Kidney (tissue), 13 donors: ENCODE measurements at regions not wholly inside any gene's neighbourhood (a gene's known extent, or its start where the extent isn't known, plus 50 kb on each side); places are given as distances from the start of the nearest gene placed in this dataset.

ENCODE experiments used
- DNase-seq, 5 donors: peaks; one replicate each; pipeline ENCODE4 v3.0.0-alpha.2; 2013 to 2020
- FAIRE-seq: peaks from 2 replicates; lab custom pipeline; 2012; peaks lifted over from hg19 to GRCh38; lab: Jason Lieb, UNC
- H3K27ac ChIP-seq, 2 donors: one replicate each; pipeline ENCODE4 v1.7.0; 2013; ENCODE audit warnings: low read depth in 2 of 2, low read length in 2 of 2, inconsistent platforms in 1 of 2
- H3K27me3 ChIP-seq: one replicate; pipeline ENCODE4 v1.7.1; 2013; ENCODE audit warnings: low read length, inconsistent platforms; ENCODE audit not compliant: control insufficient read depth, insufficient read depth
- H3K36me3 ChIP-seq, 3 donors: one replicate each; pipeline versions ENCODE4 v1.7.0 to v1.7.1; 2013; ENCODE audit warnings: low read length in 3 of 3, control low read depth in 1 of 3, inconsistent platforms in 1 of 3; ENCODE audit not compliant: insufficient read depth in 3 of 3, control insufficient read depth in 2 of 3
- H3K4me1 ChIP-seq, 3 donors: one replicate each; pipeline versions ENCODE4 v1.7.0 to v1.7.1; 2013; ENCODE audit warnings: low read length in 3 of 3, inconsistent platforms in 1 of 3, low read depth in 1 of 3; ENCODE audit not compliant: control insufficient read depth in 2 of 3, insufficient read depth in 2 of 3
- H3K4me3 ChIP-seq, 3 donors: one replicate each; pipeline versions ENCODE4 v1.7.0 to v1.8.1; 2013; ENCODE audit warnings: low read length in 3 of 3, control low read depth in 1 of 3, inconsistent platforms in 1 of 3
- H3K9ac ChIP-seq, 3 donors: one replicate each; pipeline versions ENCODE4 v1.7.0 to v1.7.1; 2013; ENCODE audit warnings: low read length in 3 of 3, control low read depth in 1 of 3, inconsistent platforms in 1 of 3
- H3K9me3 ChIP-seq, 3 donors: one replicate each; pipeline versions ENCODE4 v1.7.0 to v1.7.1; 2013; ENCODE audit warnings: low read length in 3 of 3, control low read depth in 1 of 3, inconsistent platforms in 1 of 3; ENCODE audit not compliant: control insufficient read depth in 2 of 3, insufficient read depth in 1 of 3
- intact Hi-C: fragments of 100-400 bp; cut with DNase I; formaldehyde crosslinking; loops from one replicate; pipeline ENCODE4 v1.11.1; 2022
- TF ChIP-seq, protein P1 (sequence below): IDR thresholded peaks from 3 replicates; pipeline ENCODE4 v1.5.1; 2012; ENCODE audit warnings: mild to moderate bottlenecking, moderate library complexity, borderline replicate concordance; ENCODE audit not compliant: insufficient read depth; ENCODE audit errors: extremely low read depth
- donor health status: control.
- donor health status: control.
- donor health status: control.
- donor health status: control.
- donor health status: control.
- donor health status: DM: yes; HTN: yes; CAD: no.
- donor health status: Normal renal cell carcinoma (clear cell type).

DNA sequence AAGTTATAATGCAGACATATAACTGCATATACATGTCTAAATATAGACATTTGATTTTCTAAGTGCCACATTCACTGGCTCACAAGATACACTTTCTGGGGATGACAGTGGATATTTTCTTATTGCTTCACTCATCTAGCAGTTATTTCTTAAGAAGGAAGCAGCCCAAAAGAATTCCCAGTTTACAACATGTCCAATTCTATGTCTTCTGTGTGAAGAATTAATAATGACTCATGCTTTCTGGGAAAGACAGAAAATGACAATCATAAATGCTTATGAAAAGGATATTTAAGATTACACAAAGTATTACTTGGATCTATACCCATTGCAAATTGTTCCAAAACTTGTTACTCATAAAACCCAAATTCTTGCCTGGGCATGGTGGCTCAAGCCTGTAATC lies 543.4 kb downstream of the SUCLA2 start:
- no peaks in the 10 kb centered on the region for H3K9me3 ChIP-seq
- intact Hi-C loops: no loop called here
- no peak overlapping the region for H3K9ac ChIP-seq
- no peaks in the 10 kb centered on the region for H3K36me3 ChIP-seq
- H3K27me3 ChIP-seq: no peaks in the 10 kb centered on the region
- no peak overlapping the region for H3K4me3 ChIP-seq
- no peaks in the 10 kb centered on the region for H3K4me1 ChIP-seq
- FAIRE-seq (no peak), DNase-seq (no peak)
- H3K27ac ChIP-seq: no peak overlapping the region
- TF ChIP-seq, protein P1, sequence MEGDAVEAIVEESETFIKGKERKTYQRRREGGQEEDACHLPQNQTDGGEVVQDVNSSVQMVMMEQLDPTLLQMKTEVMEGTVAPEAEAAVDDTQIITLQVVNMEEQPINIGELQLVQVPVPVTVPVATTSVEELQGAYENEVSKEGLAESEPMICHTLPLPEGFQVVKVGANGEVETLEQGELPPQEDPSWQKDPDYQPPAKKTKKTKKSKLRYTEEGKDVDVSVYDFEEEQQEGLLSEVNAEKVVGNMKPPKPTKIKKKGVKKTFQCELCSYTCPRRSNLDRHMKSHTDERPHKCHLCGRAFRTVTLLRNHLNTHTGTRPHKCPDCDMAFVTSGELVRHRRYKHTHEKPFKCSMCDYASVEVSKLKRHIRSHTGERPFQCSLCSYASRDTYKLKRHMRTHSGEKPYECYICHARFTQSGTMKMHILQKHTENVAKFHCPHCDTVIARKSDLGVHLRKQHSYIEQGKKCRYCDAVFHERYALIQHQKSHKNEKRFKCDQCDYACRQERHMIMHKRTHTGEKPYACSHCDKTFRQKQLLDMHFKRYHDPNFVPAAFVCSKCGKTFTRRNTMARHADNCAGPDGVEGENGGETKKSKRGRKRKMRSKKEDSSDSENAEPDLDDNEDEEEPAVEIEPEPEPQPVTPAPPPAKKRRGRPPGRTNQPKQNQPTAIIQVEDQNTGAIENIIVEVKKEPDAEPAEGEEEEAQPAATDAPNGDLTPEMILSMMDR: no peak

DNA sequence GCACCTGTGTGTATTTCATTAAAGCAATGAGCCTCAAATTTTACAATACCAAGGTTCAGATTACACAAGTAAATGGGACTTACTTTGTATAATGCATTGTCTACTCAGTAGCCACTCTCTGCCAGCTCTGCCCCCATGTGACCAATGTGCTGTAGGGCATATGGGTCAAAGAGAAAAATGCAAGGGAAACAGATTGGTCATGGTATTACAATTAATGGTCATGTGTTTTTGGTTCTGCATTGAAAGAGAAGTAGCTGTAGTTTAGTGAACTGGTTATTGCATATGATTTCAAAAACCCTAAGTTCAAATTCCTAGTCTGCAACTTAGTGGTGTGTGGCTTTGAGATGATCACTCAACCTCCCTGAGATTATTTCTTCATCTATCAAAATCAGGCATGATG lies 545.4 kb downstream of the SUCLA2 start:
- TF ChIP-seq, protein P1: no peak
- Histone ChIP-seq H3K4me1 (no peaks in the 10 kb centered on the region), H3K27ac (no peak overlapping the region), H3K4me3 (no peak overlapping the region), H3K27me3 (no peaks in the 10 kb centered on the region), H3K36me3 (no peaks in the 10 kb centered on the region), H3K9me3 (no peaks in the 10 kb centered on the region), H3K9ac (no peak overlapping the region)
- intact Hi-C loops: no loop called here
- DNase-seq (peak in 1 of 5 donors; percentile 0), FAIRE-seq (no peak)

DNA sequence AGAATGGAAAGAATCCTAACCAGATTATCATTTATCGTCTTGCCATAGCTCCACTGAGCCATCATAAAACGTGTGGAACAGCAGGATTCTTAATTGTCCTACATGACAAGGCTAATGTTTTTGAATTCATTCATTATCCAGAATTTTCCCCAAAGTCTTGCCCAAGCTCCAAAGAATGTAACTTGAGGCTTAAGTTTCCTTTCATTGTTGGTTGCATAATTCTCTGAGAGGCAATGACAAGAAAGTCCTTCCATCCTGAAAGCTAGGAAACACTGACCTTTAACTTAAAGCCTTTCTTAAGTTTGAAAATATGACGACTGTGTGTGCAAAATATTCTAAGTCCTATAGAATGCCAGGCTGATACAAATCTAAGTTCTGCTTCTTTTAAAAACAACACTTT lies 546.1 kb downstream of the SUCLA2 start:
- no peak overlapping the region for H3K27ac ChIP-seq
- TF ChIP-seq, protein P1: no peak
- no peaks in the 10 kb centered on the region for H3K4me1 ChIP-seq
- DNase-seq (no peak), FAIRE-seq (no peak)
- intact Hi-C loops: no loop called here
- no peaks in the 10 kb centered on the region for H3K27me3 ChIP-seq
- H3K9me3 ChIP-seq: no peaks in the 10 kb centered on the region
- H3K36me3 ChIP-seq: no peaks in the 10 kb centered on the region
- no peak overlapping the region for H3K9ac ChIP-seq
- no peak overlapping the region for H3K4me3 ChIP-seq

DNA sequence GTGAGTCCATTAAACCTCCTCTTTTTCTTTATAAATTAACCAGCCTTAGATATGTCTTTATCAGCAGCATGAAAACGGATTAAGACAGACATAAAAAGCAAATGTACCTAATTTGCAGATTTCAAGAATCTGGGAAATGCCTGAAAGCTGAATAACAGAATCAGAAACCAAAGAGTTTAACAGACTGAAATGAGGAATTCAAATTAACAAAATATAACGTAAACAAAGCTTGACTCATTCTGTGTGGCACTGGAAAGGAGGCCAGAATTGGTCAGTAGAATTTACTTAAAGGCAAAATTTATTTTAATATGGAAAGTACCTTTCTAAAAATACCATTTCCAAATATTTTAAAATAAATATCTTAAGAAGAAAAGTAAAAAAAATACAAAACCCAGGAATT lies 540.6 kb upstream of the HTR2A start:
- H3K36me3 ChIP-seq: no peaks in the 10 kb centered on the region
- no peak for DNase-seq

More for the DNA sequence above, 540.6 kb upstream of the HTR2A start:
- TF ChIP-seq, protein P1: no peak
- Histone ChIP-seq H3K9ac (no peak overlapping the region), H3K27me3 (no peaks in the 10 kb centered on the region), H3K4me3 (no peak overlapping the region), H3K9me3 (peaks cover 0 to 3% (median 0%) of the 10 kb centered on the region in 3 donors), H3K27ac (no peak overlapping the region), H3K4me1 (no peaks in the 10 kb centered on the region)
- intact Hi-C loops: no loop called here
- no peak for FAIRE-seq
